A673 (cell line): ENCODE measurements at regions not wholly inside any gene's neighbourhood (a gene's known extent, or its start where the extent isn't known, plus 50 kb on each side); places are given as distances from the start of the nearest gene placed in this dataset.
"Not testable (repeated sequence)": the region's sequence is repeated elsewhere in the genome, so short reads cannot be mapped to it uniquely, and the experiment has no call there.

Source experiments
- CTCF ChIP-seq: fragments of 300-800, 200-600 bp; sonication (generic); conservative IDR thresholded peaks from 2 replicates; pipeline ENCODE4 v1.5.1; 2017; ENCODE audit warnings: low read depth, mild to moderate bottlenecking, antibody characterized with exemption, low read length, moderate library complexity, mixed read lengths
- EZH2 ChIP-seq: fragments of 200-600 bp; sonication (generic); IDR thresholded peaks from 2 replicates; pipeline ENCODE4 v1.6.1; 2017; ENCODE audit warnings: borderline replicate concordance, low read depth, mild to moderate bottlenecking, mixed read lengths, antibody characterized with exemption, low read length; ENCODE audit not compliant: poor library complexity, severe bottlenecking

- not testable (repeated sequence) for TF ChIP-seq CTCF, EZH2
These were observed 231.9 kb downstream of the RPRM start for GRCh38 chr2:153246636-153247035.
